WERI-Rb-1 (cell line): ENCODE measurements at regions not wholly inside any gene's neighbourhood (a gene's known extent, or its start where the extent isn't known, plus 50 kb on each side); places are given as distances from the start of the nearest gene placed in this dataset.

Experiments used
- DNase-seq: peaks from one replicate; pipeline ENCODE4 v3.0.0-alpha.2; 2020
- H3K27ac ChIP-seq: fragments of 250-450 bp; sonication (Bioruptor Pico); 2 replicates; pipeline ENCODE4 v1.5.1; 2020; ENCODE audit warnings: mild to moderate bottlenecking, moderate library complexity
- H3K27me3 ChIP-seq: fragments of 250-450 bp; sonication (Bioruptor Pico); 2 replicates; pipeline ENCODE4 v1.5.1; 2021; ENCODE audit warnings: mild to moderate bottlenecking, low read depth, moderate library complexity; ENCODE audit not compliant: insufficient read depth, severe bottlenecking
- H3K36me3 ChIP-seq: fragments of 250-450 bp; sonication (Bioruptor Pico); 2 replicates; pipeline ENCODE4 v1.5.1; 2020; ENCODE audit warnings: mild to moderate bottlenecking, moderate library complexity
- H3K4me3 ChIP-seq: 2 replicates; pipeline ENCODE4 v1.5.1; 2011; ENCODE audit warnings: low read depth, mild to moderate bottlenecking, control low read depth, low read length
- H3K9me3 ChIP-seq: fragments of 250-450 bp; sonication (Bioruptor Pico); 2 replicates; pipeline ENCODE4 v1.5.1; 2021; ENCODE audit warnings: mild to moderate bottlenecking, moderate library complexity; ENCODE audit not compliant: severe bottlenecking
- CTCF ChIP-seq: IDR thresholded peaks from 2 replicates; pipeline ENCODE4 v1.5.1; 2011; ENCODE audit warnings: low read depth, mild to moderate bottlenecking, control low read depth, inconsistent platforms, low read length

GRCh38 chr20:62580733-62581132, 61.6 kb upstream of the SLCO4A1 start:
- Histone ChIP-seq H3K4me3 (no peak overlapping the region), H3K27me3 (no peaks in the 10 kb centered on the region), H3K9me3 (no peaks in the 10 kb centered on the region), H3K36me3 (no peaks in the 10 kb centered on the region), H3K27ac (no peak overlapping the region)
- no peak for TF ChIP-seq CTCF
- DNase-seq: no peak

- Histone ChIP-seq H3K27me3 (no peaks in the 10 kb centered on the region), H3K36me3 (no peaks in the 10 kb centered on the region), H3K9me3 (no peaks in the 10 kb centered on the region), H3K27ac (no peak overlapping the region), H3K4me3 (no peak overlapping the region)
- no peak for TF ChIP-seq CTCF
- DNase-seq: no peak
Measured at GRCh38 chr20:62581308-62581707, 61.0 kb upstream of the SLCO4A1 start.

GRCh38 chr20:62581806-62582205, 60.5 kb upstream of the SLCO4A1 start:
- Histone ChIP-seq H3K4me3 (no peak overlapping the region), H3K27me3 (no peaks in the 10 kb centered on the region)
- no peak for TF ChIP-seq CTCF

GRCh38 chr20:62583424-62583920, 58.8 kb upstream of the SLCO4A1 start:
- H3K4me3 ChIP-seq: no peak overlapping the region
- no peak overlapping the region for H3K27ac ChIP-seq
- no peaks in the 10 kb centered on the region for H3K36me3 ChIP-seq
- H3K9me3 ChIP-seq: no peaks in the 10 kb centered on the region
- peak; percentile 10; the same call in 1 of the 2 replicates for TF ChIP-seq CTCF
- DNase-seq: no peak
- H3K27me3 ChIP-seq: no peaks in the 10 kb centered on the region

More at GRCh38 chr20:62581806-62582205, 60.5 kb upstream of the SLCO4A1 start:
- Histone ChIP-seq H3K27ac (no peak overlapping the region), H3K36me3 (no peaks in the 10 kb centered on the region), H3K9me3 (no peaks in the 10 kb centered on the region)
- no peak for DNase-seq

GRCh38 chr20:62584671-62585460, 57.4 kb upstream of the SLCO4A1 start:
- H3K9me3 ChIP-seq: no peaks in the 10 kb centered on the region
- peak; percentile 85 for DNase-seq
- H3K27me3 ChIP-seq: no peaks in the 10 kb centered on the region
- H3K4me3 ChIP-seq: no peak overlapping the region
- no peaks in the 10 kb centered on the region for H3K36me3 ChIP-seq
- no peak for TF ChIP-seq CTCF
- H3K27ac ChIP-seq: peak overlapping the region; percentile 36; the same call in 1 of the 2 replicates
